ENCODE measurements at regions not wholly inside any gene's neighbourhood (a gene's known extent, or its start where the extent isn't known, plus 50 kb on each side); places are given as distances from the start of the nearest gene placed in this dataset.

- H3K4me3 ChIP-seq (ENCODE audit: low read depth, low read length), result no peak overlapping the region
- intact Hi-C loops (cut with micrococcal nuclease; ENCODE audit: unreplicated experiment), result no loop called here
- H3K27me3 ChIP-seq (replicated peaks; ENCODE audit: control insufficient read depth, insufficient read depth, low read length), result no peaks in the 10 kb centered on the region
- peaks cover 23% of the 10 kb centered on the region for H3K4me1 ChIP-seq
- ChIA-PET CTCF (no interaction called here), POLR2A (no interaction called here)
- Mint-ChIP-seq H3K27ac (ENCODE audit: unreplicated experiment) (no peak overlapping the region), H3K4me1 (ENCODE audit: low read depth, unreplicated experiment) (peaks cover 26% of the 10 kb centered on the region), H3K9me3 (ENCODE audit: unreplicated experiment) (peaks cover 9% of the 10 kb centered on the region), H3K27me3 (ENCODE audit: insufficient read depth, unreplicated experiment) (no peaks in the 10 kb centered on the region), H3K4me3 (ENCODE audit: unreplicated experiment) (no peak overlapping the region), H3K36me3 (ENCODE audit: insufficient read depth, unreplicated experiment) (no peaks in the 10 kb centered on the region)
- TF ChIP-seq CTCF (IDR thresholded peaks at IDR 0.05; ENCODE audit: insufficient read depth in 1 of 2, low read depth in 1 of 2, low read length in 1 of 2, severe bottlenecking in 1 of 2, unreplicated experiment in 1 of 2), result no peak
- H3K36me3 ChIP-seq (ENCODE audit: control insufficient read depth, insufficient read depth, low read length), result no peaks in the 10 kb centered on the region
- no TSS peak for BruUV-seq (replicated peaks)
- DNase-seq, result no peak
- peaks cover 5% of the 10 kb centered on the region; the same call in 1 of the 2 replicates for H3K9me3 ChIP-seq
Measured at GRCh38 chr4:56229947-56230346, 157.3 kb downstream of the AASDH start.

- peaks cover 14% of the 10 kb centered on the region for H3K4me1 Mint-ChIP-seq (ENCODE audit: low read depth, unreplicated experiment)
- H3K4me3 Mint-ChIP-seq (ENCODE audit: unreplicated experiment), result no peak overlapping the region
- Histone ChIP-seq H3K4me3 (ENCODE audit: low read depth, low read length) (no peak overlapping the region), H3K27me3 (replicated peaks; ENCODE audit: control insufficient read depth, insufficient read depth, low read length) (no peaks in the 10 kb centered on the region), H3K9me3 (peaks cover 5% of the 10 kb centered on the region; the same call in 1 of the 2 replicates), H3K4me1 (peaks cover 7% of the 10 kb centered on the region; the same call in 1 of the 2 replicates), H3K36me3 (ENCODE audit: control insufficient read depth, insufficient read depth, low read length) (no peaks in the 10 kb centered on the region; the same call in 1 of the 2 replicates)
- H3K36me3 Mint-ChIP-seq (ENCODE audit: insufficient read depth, unreplicated experiment), result peaks cover 6% of the 10 kb centered on the region
- ChIA-PET POLR2A (no interaction called here), CTCF (no interaction called here)
- intact Hi-C loops (cut with micrococcal nuclease; ENCODE audit: unreplicated experiment), result no loop called here
- H3K27ac Mint-ChIP-seq (ENCODE audit: unreplicated experiment), result no peak overlapping the region
- no peak for TF ChIP-seq CTCF (IDR thresholded peaks at IDR 0.05; ENCODE audit: insufficient read depth in 1 of 2, low read depth in 1 of 2, low read length in 1 of 2, severe bottlenecking in 1 of 2, unreplicated experiment in 1 of 2)
- DNase-seq, result no peak
- H3K27me3 Mint-ChIP-seq (ENCODE audit: insufficient read depth, unreplicated experiment), result no peaks in the 10 kb centered on the region
- BruUV-seq (replicated peaks), result no TSS peak
- H3K9me3 Mint-ChIP-seq (ENCODE audit: unreplicated experiment), result peaks cover 9% of the 10 kb centered on the region
Measured at GRCh38 chr4:56227301-56227835, 159.9 kb downstream of the AASDH start.

- Histone ChIP-seq H3K4me3 (ENCODE audit: low read depth, low read length) (no peak overlapping the region), H3K9me3 (0 out of 2 replicates have a peak, but pooled peaks cover 2% of the 10 kb centered on the region), H3K36me3 (ENCODE audit: control insufficient read depth, insufficient read depth, low read length) (no peaks in the 10 kb centered on the region; the same call in 1 of the 2 replicates), H3K4me1 (peaks cover 7% of the 10 kb centered on the region; the same call in 1 of the 2 replicates), H3K27me3 (replicated peaks; ENCODE audit: control insufficient read depth, insufficient read depth, low read length) (no peaks in the 10 kb centered on the region)
- DNase-seq, result no peak
- Mint-ChIP-seq H3K4me1 (ENCODE audit: low read depth, unreplicated experiment) (peaks cover 14% of the 10 kb centered on the region), H3K27me3 (ENCODE audit: insufficient read depth, unreplicated experiment) (no peaks in the 10 kb centered on the region), H3K4me3 (ENCODE audit: unreplicated experiment) (no peak overlapping the region), H3K27ac (ENCODE audit: unreplicated experiment) (peak overlapping the region; percentile 8), H3K9me3 (ENCODE audit: unreplicated experiment) (peaks cover 9% of the 10 kb centered on the region), H3K36me3 (ENCODE audit: insufficient read depth, unreplicated experiment) (peaks cover 6% of the 10 kb centered on the region)
- no TSS peak for BruUV-seq (replicated peaks)
- no peak for TF ChIP-seq CTCF (IDR thresholded peaks at IDR 0.05; ENCODE audit: insufficient read depth in 1 of 2, low read depth in 1 of 2, low read length in 1 of 2, severe bottlenecking in 1 of 2, unreplicated experiment in 1 of 2)
- CTCF ChIA-PET, result no interaction called here
- intact Hi-C loops (cut with micrococcal nuclease; ENCODE audit: unreplicated experiment), result no loop called here
- POLR2A ChIA-PET, result no interaction called here
Measured at GRCh38 chr4:56226579-56226978, 160.7 kb downstream of the AASDH start.

All from Caco-2 (cell line).